Astrocyte of the cerebellum (primary cell): ENCODE measurements at regions not wholly inside any gene's neighbourhood (a gene's known extent, or its start where the extent isn't known, plus 50 kb on each side); places are given as distances from the start of the nearest gene placed in this dataset.
"Not testable (repeated sequence)": the region's sequence is repeated elsewhere in the genome, so short reads cannot be mapped to it uniquely, and the experiment has no call there.

ENCODE experiments used
- DNase-seq: peaks from one replicate; pipeline ENCODE4 v3.0.0-alpha.2; 2011; ENCODE audit warnings: low read depth
- H3K4me3 ChIP-seq: 2 replicates; pipeline ENCODE4 v1.5.1; 2011; ENCODE audit warnings: mild to moderate bottlenecking, low read depth, low read length, moderate library complexity
- in situ Hi-C: cut with HindIII; loops from 2 replicates; pipeline ENCODE4 v1.10.0; 2017; ENCODE audit warnings: low sequenced_read_pairs
- TF ChIP-seq, protein P1 (sequence below): IDR thresholded peaks from 2 replicates; pipeline ENCODE4 v1.5.1; 2012; ENCODE audit warnings: low read length, low read depth, moderate library complexity, mild to moderate bottlenecking; ENCODE audit errors: missing control alignments

- TF ChIP-seq, protein P1, sequence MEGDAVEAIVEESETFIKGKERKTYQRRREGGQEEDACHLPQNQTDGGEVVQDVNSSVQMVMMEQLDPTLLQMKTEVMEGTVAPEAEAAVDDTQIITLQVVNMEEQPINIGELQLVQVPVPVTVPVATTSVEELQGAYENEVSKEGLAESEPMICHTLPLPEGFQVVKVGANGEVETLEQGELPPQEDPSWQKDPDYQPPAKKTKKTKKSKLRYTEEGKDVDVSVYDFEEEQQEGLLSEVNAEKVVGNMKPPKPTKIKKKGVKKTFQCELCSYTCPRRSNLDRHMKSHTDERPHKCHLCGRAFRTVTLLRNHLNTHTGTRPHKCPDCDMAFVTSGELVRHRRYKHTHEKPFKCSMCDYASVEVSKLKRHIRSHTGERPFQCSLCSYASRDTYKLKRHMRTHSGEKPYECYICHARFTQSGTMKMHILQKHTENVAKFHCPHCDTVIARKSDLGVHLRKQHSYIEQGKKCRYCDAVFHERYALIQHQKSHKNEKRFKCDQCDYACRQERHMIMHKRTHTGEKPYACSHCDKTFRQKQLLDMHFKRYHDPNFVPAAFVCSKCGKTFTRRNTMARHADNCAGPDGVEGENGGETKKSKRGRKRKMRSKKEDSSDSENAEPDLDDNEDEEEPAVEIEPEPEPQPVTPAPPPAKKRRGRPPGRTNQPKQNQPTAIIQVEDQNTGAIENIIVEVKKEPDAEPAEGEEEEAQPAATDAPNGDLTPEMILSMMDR, result no peak
- H3K4me3 ChIP-seq, result no peak overlapping the region
- in situ Hi-C loops, result no loop called here
- DNase-seq, result no peak
Measured at GRCh38 chr10:77726301-77726700, 88.7 kb upstream of the KCNMA1 start.

DNA sequence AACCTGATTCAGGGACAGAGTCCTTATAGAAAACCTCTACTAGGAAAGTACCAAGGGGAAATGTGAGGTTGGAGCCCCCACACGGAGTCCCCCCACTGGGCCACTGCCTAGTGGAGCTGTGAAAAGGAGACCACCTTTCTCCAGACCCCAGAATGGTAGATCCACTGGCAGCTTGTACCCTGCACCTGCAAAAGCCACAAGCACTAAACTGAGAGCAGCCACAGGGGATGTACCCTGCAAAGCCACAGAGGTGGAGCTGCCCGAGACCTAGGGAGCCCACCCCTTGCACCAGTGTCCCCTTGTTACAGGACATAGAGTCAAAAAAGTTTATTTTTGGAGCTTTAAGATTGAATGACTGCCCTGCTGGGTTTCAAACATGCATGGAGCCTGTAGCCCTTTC is 87.2 kb upstream of the KCNMA1 start:
- H3K4me3 ChIP-seq, result no peak overlapping the region
- DNase-seq, result no peak
- in situ Hi-C loops, result no loop called here
- TF ChIP-seq, protein P1, result no peak

DNA sequence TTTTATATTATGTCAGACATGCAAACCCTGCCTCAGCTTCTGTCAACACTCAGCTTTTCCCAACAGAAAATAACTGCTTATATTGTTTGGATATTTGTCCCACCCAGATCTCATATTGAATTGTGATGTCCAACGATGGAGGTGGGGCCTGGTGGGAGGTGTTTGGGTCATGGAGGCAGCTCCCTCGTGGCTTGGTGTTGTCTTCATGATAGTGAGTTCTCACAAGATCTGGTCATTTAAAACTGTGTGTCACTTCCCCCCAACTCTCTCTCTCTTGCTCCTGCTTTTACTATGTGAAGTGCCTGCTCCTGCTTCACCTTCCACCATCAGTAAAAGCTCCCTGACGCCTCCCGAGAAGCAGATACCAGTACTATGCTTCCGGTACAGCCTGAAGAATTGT is 85.8 kb upstream of the KCNMA1 start:
- TF ChIP-seq, protein P1, result no peak
- H3K4me3 ChIP-seq, result no peak overlapping the region
- DNase-seq, result no peak
- in situ Hi-C loops, result no loop called here

DNA sequence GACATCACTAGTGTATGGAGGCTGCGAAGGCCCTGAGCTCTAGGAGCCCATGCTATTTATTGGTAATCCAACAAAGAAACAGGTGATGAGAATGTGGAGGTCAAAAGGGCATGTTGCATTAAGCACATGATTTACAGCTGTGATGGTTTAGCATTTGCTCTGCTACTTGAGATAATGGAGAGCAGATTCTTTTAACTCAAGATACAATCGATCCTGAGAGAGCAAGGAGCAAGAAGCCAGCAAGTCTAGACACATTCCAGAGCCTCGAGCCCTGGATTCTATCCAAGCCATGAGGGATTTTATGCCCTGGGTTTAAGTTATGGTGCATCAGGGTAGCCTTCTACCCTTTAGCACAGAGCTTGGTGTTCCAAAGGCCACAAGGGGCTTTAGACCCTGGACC is 85.3 kb upstream of the KCNMA1 start:
- in situ Hi-C loops, DNase-seq, H3K4me3 ChIP-seq: not testable (repeated sequence)

DNA sequence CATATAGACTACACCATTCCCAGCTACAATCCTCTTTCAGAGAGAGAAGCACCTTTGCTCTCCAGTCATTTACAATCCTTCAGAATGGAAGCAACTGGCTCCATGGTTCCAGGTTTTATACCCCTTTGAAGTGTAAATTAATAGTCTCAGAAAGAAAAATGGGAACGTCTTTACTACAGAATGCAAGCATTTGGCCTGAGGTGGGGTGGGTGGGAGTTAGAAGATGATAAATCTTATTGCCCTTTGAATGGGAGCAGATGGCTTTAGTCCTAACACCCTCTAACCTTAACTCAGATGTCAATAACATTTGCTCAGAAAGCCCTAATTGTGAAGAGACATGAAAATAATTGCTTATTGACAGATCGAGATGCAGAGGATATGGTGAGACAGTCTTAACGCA is 84.2 kb upstream of the KCNMA1 start:
- TF ChIP-seq, protein P1, result no peak
- in situ Hi-C loops, result no loop called here
- no peak for DNase-seq
- no peak overlapping the region for H3K4me3 ChIP-seq

- no peak overlapping the region for H3K4me3 ChIP-seq
- DNase-seq, result no peak
- TF ChIP-seq, protein P1, result no peak
- in situ Hi-C loops, result loop anchor here (5.0 kb wide), 1 partner anchor 43 kb away; no protein-coding TSS in a partner anchor
Measured at GRCh38 chr10:77718957-77719356, 81.3 kb upstream of the KCNMA1 start.

DNA sequence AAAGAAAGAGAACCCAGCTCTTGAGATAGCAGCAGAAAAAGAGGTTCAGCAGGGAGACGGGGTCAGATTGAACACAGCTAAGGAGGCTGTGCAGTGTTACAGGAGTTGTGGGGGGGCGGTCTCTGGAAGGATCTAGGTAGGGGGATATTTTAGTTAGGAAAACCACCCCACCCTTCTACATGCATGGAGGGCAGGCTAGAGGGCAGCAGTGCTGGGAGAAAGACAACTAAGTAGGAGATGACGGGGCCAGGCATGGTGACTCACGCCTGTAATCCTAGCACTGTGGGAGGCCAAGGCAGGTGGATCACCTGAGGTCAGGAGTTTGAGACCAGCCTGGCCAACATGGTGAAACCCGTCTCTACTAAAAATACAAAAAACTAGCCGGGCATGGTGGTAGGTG is 80.7 kb upstream of the KCNMA1 start:
- not testable (repeated sequence) for DNase-seq, H3K4me3 ChIP-seq
- in situ Hi-C loops, result loop anchor here (5.0 kb wide), 1 partner anchor 44 kb away; no protein-coding TSS in a partner anchor

- DNase-seq, result no peak
- in situ Hi-C loops, result loop anchor here (5.0 kb wide), 1 partner anchor 45 kb away; no protein-coding TSS in a partner anchor
- TF ChIP-seq, protein P1, result no peak
- H3K4me3 ChIP-seq, result no peak overlapping the region
Measured at GRCh38 chr10:77717336-77717735, 79.7 kb upstream of the KCNMA1 start.
